Kidney (tissue), 13 donors: ENCODE measurements at regions not wholly inside any gene's neighbourhood (a gene's known extent, or its start where the extent isn't known, plus 50 kb on each side); places are given as distances from the start of the nearest gene placed in this dataset.
A peak's percentile ranks its signal among the peaks of the same experiment; 100 is the strongest.

Source experiments
- DNase-seq, 5 donors: peaks; one replicate each; pipeline ENCODE4 v3.0.0-alpha.2; 2013 to 2020
- FAIRE-seq: peaks from 2 replicates; lab custom pipeline; 2012; peaks lifted over from hg19 to GRCh38; lab: Jason Lieb, UNC
- H3K27ac ChIP-seq, 2 donors: one replicate each; pipeline ENCODE4 v1.7.0; 2013; ENCODE audit warnings: low read depth in 2 of 2, low read length in 2 of 2, inconsistent platforms in 1 of 2
- H3K27me3 ChIP-seq: one replicate; pipeline ENCODE4 v1.7.1; 2013; ENCODE audit warnings: low read length, inconsistent platforms; ENCODE audit not compliant: control insufficient read depth, insufficient read depth
- H3K36me3 ChIP-seq, 3 donors: one replicate each; pipeline versions ENCODE4 v1.7.0 to v1.7.1; 2013; ENCODE audit warnings: low read length in 3 of 3, control low read depth in 1 of 3, inconsistent platforms in 1 of 3; ENCODE audit not compliant: insufficient read depth in 3 of 3, control insufficient read depth in 2 of 3
- H3K4me1 ChIP-seq, 3 donors: one replicate each; pipeline versions ENCODE4 v1.7.0 to v1.7.1; 2013; ENCODE audit warnings: low read length in 3 of 3, inconsistent platforms in 1 of 3, low read depth in 1 of 3; ENCODE audit not compliant: control insufficient read depth in 2 of 3, insufficient read depth in 2 of 3
- H3K4me3 ChIP-seq, 3 donors: one replicate each; pipeline versions ENCODE4 v1.7.0 to v1.8.1; 2013; ENCODE audit warnings: low read length in 3 of 3, control low read depth in 1 of 3, inconsistent platforms in 1 of 3
- H3K9ac ChIP-seq, 3 donors: one replicate each; pipeline versions ENCODE4 v1.7.0 to v1.7.1; 2013; ENCODE audit warnings: low read length in 3 of 3, control low read depth in 1 of 3, inconsistent platforms in 1 of 3
- H3K9me3 ChIP-seq, 3 donors: one replicate each; pipeline versions ENCODE4 v1.7.0 to v1.7.1; 2013; ENCODE audit warnings: low read length in 3 of 3, control low read depth in 1 of 3, inconsistent platforms in 1 of 3; ENCODE audit not compliant: control insufficient read depth in 2 of 3, insufficient read depth in 1 of 3
- CTCF ChIP-seq: IDR thresholded peaks from 3 replicates; pipeline ENCODE4 v1.5.1; 2012; ENCODE audit warnings: mild to moderate bottlenecking, moderate library complexity, borderline replicate concordance; ENCODE audit not compliant: insufficient read depth; ENCODE audit errors: extremely low read depth
- intact Hi-C: fragments of 100-400 bp; cut with DNase I; formaldehyde crosslinking; loops from one replicate; pipeline ENCODE4 v1.11.1; 2022
- donor health status: control.
- donor health status: control.
- donor health status: control.
- donor health status: control.
- donor health status: control.
- donor health status: DM: yes; HTN: yes; CAD: no.
- donor health status: Normal renal cell carcinoma (clear cell type).

GRCh38 chr7:125257617-125258016 lies 328.0 kb upstream of the POT1 start:
- no peaks in the 10 kb centered on the region for H3K9me3 ChIP-seq
- H3K27ac ChIP-seq = no peak overlapping the region
- H3K4me3 ChIP-seq = no peak overlapping the region
- no peak overlapping the region for H3K9ac ChIP-seq
- no peak for DNase-seq
- TF ChIP-seq CTCF = no peak
- no peaks in the 10 kb centered on the region for H3K4me1 ChIP-seq
- no peak for FAIRE-seq
- no peaks in the 10 kb centered on the region for H3K27me3 ChIP-seq
- intact Hi-C loops = no loop called here
- H3K36me3 ChIP-seq = no peaks in the 10 kb centered on the region

GRCh38 chr7:125256446-125256845 lies 326.8 kb upstream of the POT1 start:
- Histone ChIP-seq H3K9me3 (no peaks in the 10 kb centered on the region), H3K4me3 (peak overlapping the region in 2 of 3 donors; percentile 11 to 40), H3K9ac (no peak overlapping the region), H3K27ac (no peak overlapping the region), H3K36me3 (no peaks in the 10 kb centered on the region), H3K4me1 (no peaks in the 10 kb centered on the region), H3K27me3 (no peaks in the 10 kb centered on the region)
- TF ChIP-seq CTCF = no peak
- intact Hi-C loops = no loop called here
- FAIRE-seq = peak; percentile 80
- DNase-seq = peak in 2 of 5 donors; percentile 77 to 79

GRCh38 chr7:125255810-125256209 lies 326.2 kb upstream of the POT1 start:
- no peaks in the 10 kb centered on the region for H3K36me3 ChIP-seq
- H3K9ac ChIP-seq = no peak overlapping the region
- peak overlapping the region in 1 of 3 donors; percentile 11 for H3K4me3 ChIP-seq
- H3K4me1 ChIP-seq = no peaks in the 10 kb centered on the region
- FAIRE-seq (no peak), DNase-seq (peak in 2 of 5 donors; percentile 12 to 28)
- H3K27ac ChIP-seq = no peak overlapping the region
- TF ChIP-seq CTCF = no peak
- intact Hi-C loops = no loop called here
- H3K9me3 ChIP-seq = no peaks in the 10 kb centered on the region
- no peaks in the 10 kb centered on the region for H3K27me3 ChIP-seq

- H3K36me3 ChIP-seq = no peaks in the 10 kb centered on the region
- no peak for FAIRE-seq
- intact Hi-C loops = no loop called here
- DNase-seq = no peak
- no peak overlapping the region for H3K9ac ChIP-seq
- no peak for TF ChIP-seq CTCF
- no peak overlapping the region for H3K4me3 ChIP-seq
- no peaks in the 10 kb centered on the region for H3K9me3 ChIP-seq
- no peak overlapping the region for H3K27ac ChIP-seq
- H3K4me1 ChIP-seq = no peaks in the 10 kb centered on the region
- H3K27me3 ChIP-seq = no peaks in the 10 kb centered on the region
Observed at GRCh38 chr7:125254566-125254965, 324.9 kb upstream of the POT1 start.
